OCI-LY7 (cell line): ENCODE measurements at regions not wholly inside any gene's neighbourhood (a gene's known extent, or its start where the extent isn't known, plus 50 kb on each side); places are given as distances from the start of the nearest gene placed in this dataset.

ENCODE experiments used
- BruUV-seq: library from RNA; stranded (reverse); fragments of 400-500 nt; replicated peaks from 2 replicates; lab custom pipeline; 2021; lab: Mats Ljungman, UMichigan
- CTCF ChIA-PET: fragments of 300-600 bp; sonication (Branson Sonifier 250); formaldehyde crosslinking; loops from one replicate; lab custom pipeline; 2022; ENCODE audit warnings: antibody characterized with exemption; ENCODE audit not compliant: unreplicated experiment; lab: Charles Lee
- POLR2A ChIA-PET: fragments of 300-600 bp; sonication (Branson Sonifier 250); formaldehyde crosslinking; loops from one replicate; lab custom pipeline; 2022; ENCODE audit warnings: antibody characterized with exemption; lab: Charles Lee
- DNase-seq: peaks from one replicate; pipeline ENCODE4 v3.0.0-alpha.2; 2015; ENCODE audit warnings: low spot score
- H2AFZ ChIP-seq: fragments of 200-600 bp; sonication (generic), shearing (Covaris generic); 2 replicates; pipeline ENCODE4 v1.6.1; 2014; ENCODE audit warnings: mild to moderate bottlenecking, antibody characterized with exemption, low read length, moderate library complexity
- H3K27ac ChIP-seq: fragments of 200-600 bp; sonication (generic); 2 replicates; pipeline ENCODE4 v1.5.1; 2014; ENCODE audit warnings: mixed run types, low read depth, mild to moderate bottlenecking, moderate library complexity, low read length, inconsistent platforms; ENCODE audit not compliant: poor library complexity, severe bottlenecking
- H3K36me3 ChIP-seq: fragments of 200-600 bp; sonication (generic); 2 replicates; pipeline ENCODE4 v1.6.1; 2014; ENCODE audit warnings: mild to moderate bottlenecking, antibody characterized with exemption, low read length, moderate library complexity, mixed read lengths; ENCODE audit not compliant: insufficient read depth
- H3K4me1 ChIP-seq: fragments of 200-600 bp; sonication (generic); 2 replicates; pipeline ENCODE4 v1.5.1; 2014; ENCODE audit warnings: mild to moderate bottlenecking, low read length; ENCODE audit not compliant: insufficient read depth, poor library complexity, severe bottlenecking
- H3K4me2 ChIP-seq: fragments of 200-600 bp; sonication (generic); 2 replicates; pipeline ENCODE4 v1.6.1; 2014; ENCODE audit warnings: mild to moderate bottlenecking, low read length
- H3K4me3 ChIP-seq: fragments of 200-600 bp; sonication (generic); 2 replicates; pipeline ENCODE4 v1.5.1; 2014; ENCODE audit warnings: mild to moderate bottlenecking, low read depth, low read length; ENCODE audit not compliant: poor library complexity, severe bottlenecking
- H3K79me2 ChIP-seq: fragments of 200-600 bp; sonication (generic); 2 replicates; pipeline ENCODE4 v1.6.1; 2016; ENCODE audit warnings: low read depth, mild to moderate bottlenecking, low read length, moderate library complexity, mixed read lengths; ENCODE audit not compliant: insufficient read depth
- H3K9me2 ChIP-seq: fragments of 200-600 bp; sonication (generic); 2 replicates; pipeline ENCODE4 v1.6.1; 2016; ENCODE audit warnings: mild to moderate bottlenecking, low read length, mixed read lengths; ENCODE audit not compliant: insufficient read depth
- H3K9me3 ChIP-seq: fragments of 200-600 bp; sonication (generic); 2 replicates; pipeline ENCODE4 v1.6.1; 2014; ENCODE audit warnings: mild to moderate bottlenecking, mixed run types, low read length, mixed read lengths
- H4K20me1 ChIP-seq: fragments of 200-600 bp; sonication (generic); 2 replicates; pipeline ENCODE4 v1.6.1; 2014; ENCODE audit warnings: mild to moderate bottlenecking, antibody characterized with exemption, low read length, moderate library complexity, mixed read lengths; ENCODE audit not compliant: insufficient read depth
- CTCF ChIP-seq: fragments of 200-600 bp; sonication (generic); conservative IDR thresholded peaks from 2 replicates; pipeline ENCODE4 v1.5.1; 2014; ENCODE audit warnings: mild to moderate bottlenecking, antibody characterized with exemption, low read length, moderate library complexity, mixed read lengths
- EZH2phosphoT487 ChIP-seq: fragments of 200-600 bp; sonication (generic); IDR thresholded peaks from 2 replicates; pipeline ENCODE4 v1.6.1; 2018; ENCODE audit warnings: low read depth, borderline replicate concordance, mild to moderate bottlenecking, mixed run types, antibody characterized with exemption, low read length, moderate library complexity, mixed read lengths
- intact Hi-C: fragments of 100-400 bp; cut with micrococcal nuclease; formaldehyde crosslinking; loops from one replicate; pipeline ENCODE4 v1.10.0; 2022; ENCODE audit not compliant: unreplicated experiment

DNA sequence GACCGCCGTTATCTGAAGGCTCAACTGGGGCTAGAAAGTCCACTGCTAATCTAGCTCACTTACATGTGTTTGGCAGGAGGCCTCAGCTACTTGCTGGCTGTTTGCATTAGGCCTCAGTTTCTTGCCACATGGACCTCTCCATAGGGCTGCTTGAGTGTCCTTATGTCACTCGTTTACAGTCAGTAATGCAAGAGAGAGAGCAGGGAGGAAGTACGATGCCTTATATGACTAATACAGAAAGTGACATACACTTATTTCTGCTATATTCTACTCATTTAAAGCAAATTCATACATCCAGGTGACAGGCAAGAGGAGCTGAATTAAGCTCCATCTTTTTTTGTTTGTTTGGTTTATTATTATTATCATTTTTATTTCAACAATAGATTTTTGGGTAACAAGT is 179.6 kb downstream of the LURAP1L start:
- Histone ChIP-seq H3K79me2 (no peaks in the 10 kb centered on the region), H3K9me3 (no peaks in the 10 kb centered on the region), H3K27ac (no peak overlapping the region), H3K4me3 (no peak overlapping the region), H4K20me1 (no peaks in the 10 kb centered on the region), H3K4me1 (no peaks in the 10 kb centered on the region), H2AFZ (no peak overlapping the region), H3K36me3 (no peaks in the 10 kb centered on the region), H3K4me2 (no peak overlapping the region), H3K9me2 (no peaks in the 10 kb centered on the region)
- TF ChIP-seq EZH2phosphoT487 = no peak
- no peak for TF ChIP-seq CTCF
- CTCF ChIA-PET = no interaction called here
- POLR2A ChIA-PET = no interaction called here
- BruUV-seq = no TSS peak
- DNase-seq = no peak
- intact Hi-C loops = no loop called here

GRCh38 chr9:12955510-12956163 is 180.8 kb downstream of the LURAP1L start:
- TF ChIP-seq CTCF = no peak
- TF ChIP-seq EZH2phosphoT487 = no peak
- no peaks in the 10 kb centered on the region for H3K79me2 ChIP-seq
- no peaks in the 10 kb centered on the region for H3K9me2 ChIP-seq
- no peaks in the 10 kb centered on the region for H3K36me3 ChIP-seq
- no peak overlapping the region for H3K4me3 ChIP-seq
- DNase-seq = no peak
- H2AFZ ChIP-seq = no peak overlapping the region
- no peak overlapping the region for H3K27ac ChIP-seq
- no peaks in the 10 kb centered on the region for H3K9me3 ChIP-seq
- intact Hi-C loops = no loop called here
- BruUV-seq = no TSS peak
- ChIA-PET POLR2A (no interaction called here), CTCF (no interaction called here)
- H3K4me2 ChIP-seq = no peak overlapping the region
- H4K20me1 ChIP-seq = no peaks in the 10 kb centered on the region
- H3K4me1 ChIP-seq = no peaks in the 10 kb centered on the region

DNA sequence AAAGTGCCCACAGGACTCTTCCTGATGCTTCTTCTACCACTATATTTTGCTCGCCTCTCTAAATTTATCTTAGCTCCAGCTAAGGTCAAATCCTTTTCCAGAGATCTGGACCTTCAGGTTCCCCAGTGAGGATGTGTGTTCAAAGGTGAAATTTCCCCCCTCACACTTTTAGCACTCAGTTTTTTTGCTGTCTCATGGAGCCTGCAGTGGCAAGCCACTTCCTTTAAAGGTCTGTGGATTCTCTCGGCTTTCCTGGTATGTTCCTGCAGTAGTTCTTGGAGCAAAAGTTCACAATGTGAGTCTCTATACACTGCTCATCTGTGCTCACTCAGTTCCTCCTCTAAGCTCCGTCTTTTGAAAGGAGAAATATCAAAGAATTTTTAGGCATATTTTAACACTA is 181.4 kb downstream of the LURAP1L start:
- Histone ChIP-seq H3K27ac (no peak overlapping the region), H4K20me1 (no peaks in the 10 kb centered on the region), H3K9me2 (no peaks in the 10 kb centered on the region), H3K79me2 (no peaks in the 10 kb centered on the region), H3K4me2 (no peak overlapping the region), H3K36me3 (no peaks in the 10 kb centered on the region), H2AFZ (no peak overlapping the region), H3K4me1 (no peaks in the 10 kb centered on the region), H3K9me3 (no peaks in the 10 kb centered on the region), H3K4me3 (no peak overlapping the region)
- ChIA-PET POLR2A (interaction anchor here (0.7 kb wide), 1 partner anchor 18 kb away, joined by 4 read pairs; no protein-coding TSS in a partner anchor), CTCF (no interaction called here)
- no peak for DNase-seq
- intact Hi-C loops = no loop called here
- no TSS peak for BruUV-seq
- TF ChIP-seq EZH2phosphoT487 = no peak
- no peak for TF ChIP-seq CTCF
